ENCODE measurements at regions not wholly inside any gene's neighbourhood (a gene's known extent, or its start where the extent isn't known, plus 50 kb on each side); places are given as distances from the start of the nearest gene placed in this dataset.
"Not testable (repeated sequence)": the region's sequence is repeated elsewhere in the genome, so short reads cannot be mapped to it uniquely, and the experiment has no call there.

DNA sequence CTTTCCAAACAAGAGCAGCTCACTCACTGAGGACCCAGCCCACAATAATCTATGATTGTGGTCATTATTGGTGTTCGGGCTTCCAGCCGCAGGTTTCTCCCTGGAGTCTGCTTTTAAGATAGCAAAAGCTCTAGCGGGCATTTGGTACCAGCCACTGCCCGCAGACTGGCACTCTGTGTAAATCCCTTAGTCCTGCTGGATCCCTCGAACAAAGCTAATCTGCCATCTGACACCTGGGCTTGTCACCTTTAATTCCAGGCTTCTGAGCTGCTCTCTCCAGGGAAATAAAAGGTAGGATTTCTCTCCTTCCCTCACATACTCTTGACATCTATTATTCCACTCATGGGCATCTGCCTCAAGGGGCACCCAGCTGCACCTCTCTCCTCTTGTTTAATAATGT, 158.7 kb downstream of the PDCD6IP start:
- no peak for DNase-seq

DNA sequence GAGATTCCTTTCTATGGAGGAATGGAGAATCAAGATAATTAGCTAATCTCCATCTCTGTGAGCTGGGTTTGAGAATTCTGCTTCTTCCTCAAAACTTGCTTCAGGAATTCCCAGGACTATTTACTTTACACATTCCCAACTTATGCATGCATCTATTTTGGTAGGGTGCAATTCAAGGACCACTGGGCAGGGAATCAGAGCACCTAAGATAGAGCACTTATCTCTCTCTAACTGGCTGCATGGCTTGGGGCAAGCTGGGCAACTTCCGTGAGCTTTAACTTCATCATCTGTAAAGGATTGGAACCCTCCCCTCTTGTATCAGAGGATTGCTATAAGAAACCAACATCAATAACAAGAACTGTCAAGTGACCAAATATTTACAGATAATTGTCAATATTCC, 160.2 kb downstream of the PDCD6IP start:
- no peak for DNase-seq

- no peak for DNase-seq
Measured at GRCh38 chr3:33962396-33962795, 164.0 kb downstream of the PDCD6IP start.

DNA sequence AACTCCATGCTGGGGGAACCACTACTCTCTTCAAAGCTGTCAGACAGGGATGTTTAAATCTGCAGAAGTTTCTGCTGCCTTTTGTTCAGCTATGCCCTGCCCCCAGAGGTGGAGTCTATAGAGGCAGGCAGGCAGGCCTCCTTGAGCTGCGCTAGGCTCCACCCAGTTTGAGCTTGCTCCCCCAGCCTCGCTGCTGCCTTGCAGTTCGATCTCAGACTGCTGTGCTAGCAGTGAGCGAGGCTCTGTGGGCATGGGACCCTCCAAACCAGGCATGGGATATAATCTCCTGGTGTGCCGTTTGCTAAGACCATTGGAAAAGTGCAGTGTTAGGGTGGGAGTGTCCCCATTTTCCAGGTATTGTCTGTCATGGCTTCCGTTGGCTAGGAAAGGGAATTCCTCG, 171.8 kb downstream of the PDCD6IP start:
- DNase-seq: not testable (repeated sequence)

DNA sequence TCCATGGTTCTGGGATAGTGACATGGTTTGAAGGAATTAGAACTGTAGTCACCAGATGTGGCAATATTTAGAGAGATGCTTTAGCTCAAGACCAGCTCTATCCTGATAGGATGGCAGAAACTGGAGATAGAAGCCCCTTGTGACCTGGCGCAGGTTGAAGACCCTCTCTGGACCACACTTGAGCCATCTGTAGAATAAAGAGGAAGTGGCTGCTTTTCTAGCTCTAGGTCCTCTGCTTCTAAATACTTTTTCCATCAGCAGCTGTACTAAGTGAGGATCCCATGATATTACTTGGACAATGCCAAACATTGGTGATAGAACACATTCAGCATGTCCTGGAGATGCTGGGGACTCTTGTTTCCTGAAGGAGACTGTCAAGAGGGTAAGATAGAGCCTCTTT, 172.6 kb downstream of the PDCD6IP start:
- no peak for DNase-seq

GRCh38 chr3:33975463-33975862, 177.0 kb downstream of the PDCD6IP start:
- no peak for DNase-seq

- no peak for DNase-seq
Measured at GRCh38 chr3:33977227-33977626, 178.8 kb downstream of the PDCD6IP start.

- DNase-seq: no peak
Measured at GRCh38 chr3:33980252-33980651, 181.8 kb downstream of the PDCD6IP start.

- no peak for DNase-seq
Measured at GRCh38 chr3:33982269-33982798, 183.9 kb downstream of the PDCD6IP start.

DNA sequence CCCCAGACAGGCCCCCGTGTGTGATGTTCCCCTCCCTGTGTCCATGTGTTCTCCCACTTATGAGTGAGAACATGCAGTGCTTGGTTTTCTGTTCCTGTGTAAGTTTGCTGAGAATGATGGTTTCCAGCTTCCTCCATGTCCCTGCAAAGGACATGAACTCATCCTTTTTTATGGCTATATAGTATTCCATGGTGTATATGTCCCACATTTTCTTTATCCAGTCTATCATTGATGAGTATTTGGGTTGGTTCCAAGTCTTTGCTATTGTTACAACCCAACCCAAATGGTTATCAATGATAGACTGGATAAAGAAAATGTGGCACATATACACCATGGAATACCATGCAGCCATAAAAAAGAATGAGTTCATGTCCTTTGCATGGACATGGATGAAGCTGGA, 184.5 kb downstream of the PDCD6IP start:
- DNase-seq: not testable (repeated sequence)

GRCh38 chr3:33989229-33989628, 190.8 kb downstream of the PDCD6IP start:
- no peak for DNase-seq

DNA sequence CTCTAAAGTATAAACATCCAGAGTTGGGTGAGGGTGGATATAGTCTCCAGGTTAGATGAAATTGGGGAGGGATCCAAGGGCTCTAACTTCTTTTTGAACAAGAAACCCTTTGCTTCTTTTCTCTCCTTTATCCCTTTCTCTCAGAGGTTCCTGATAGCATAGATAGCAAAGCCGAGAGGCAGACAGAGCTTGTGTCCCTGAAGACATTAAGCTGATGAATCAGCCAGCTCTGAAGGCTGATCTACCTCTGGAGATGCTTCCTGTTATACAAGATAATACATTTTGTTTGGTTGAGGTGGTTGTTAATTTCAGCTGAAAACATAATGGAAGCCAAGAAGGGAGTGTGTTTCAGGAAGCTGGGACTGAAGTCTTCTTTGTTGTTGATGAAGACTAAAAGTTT, 193.2 kb downstream of the PDCD6IP start:
- DNase-seq: no peak

- DNase-seq: no peak
Measured at GRCh38 chr3:33993631-33994030, 195.2 kb downstream of the PDCD6IP start.

GRCh38 chr3:33994568-33994967, 196.1 kb downstream of the PDCD6IP start:
- no peak for DNase-seq

- no peak for DNase-seq
Measured at GRCh38 chr3:34000301-34000700, 201.9 kb downstream of the PDCD6IP start.

GRCh38 chr3:34001022-34001421, 202.6 kb downstream of the PDCD6IP start:
- DNase-seq: no peak

DNA sequence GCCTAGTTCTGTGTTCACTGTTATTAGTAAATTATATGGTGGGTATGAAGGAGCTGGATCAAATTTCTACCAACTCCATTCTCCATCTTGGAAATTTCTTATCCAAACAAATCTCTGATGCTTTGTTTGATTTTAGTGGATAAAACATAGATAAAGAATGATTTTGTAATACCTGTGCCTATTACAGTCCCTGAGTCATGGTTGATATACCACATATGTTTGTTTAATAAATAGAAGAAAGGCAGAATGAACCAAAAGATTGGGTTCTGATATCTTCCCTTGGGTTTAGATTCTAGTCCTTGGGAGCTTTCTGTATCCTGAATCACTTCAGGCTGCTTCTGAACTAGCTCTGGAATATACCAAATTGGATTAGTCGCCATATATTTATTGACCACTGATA, 203.6 kb downstream of the PDCD6IP start:
- no peak for DNase-seq

DNA sequence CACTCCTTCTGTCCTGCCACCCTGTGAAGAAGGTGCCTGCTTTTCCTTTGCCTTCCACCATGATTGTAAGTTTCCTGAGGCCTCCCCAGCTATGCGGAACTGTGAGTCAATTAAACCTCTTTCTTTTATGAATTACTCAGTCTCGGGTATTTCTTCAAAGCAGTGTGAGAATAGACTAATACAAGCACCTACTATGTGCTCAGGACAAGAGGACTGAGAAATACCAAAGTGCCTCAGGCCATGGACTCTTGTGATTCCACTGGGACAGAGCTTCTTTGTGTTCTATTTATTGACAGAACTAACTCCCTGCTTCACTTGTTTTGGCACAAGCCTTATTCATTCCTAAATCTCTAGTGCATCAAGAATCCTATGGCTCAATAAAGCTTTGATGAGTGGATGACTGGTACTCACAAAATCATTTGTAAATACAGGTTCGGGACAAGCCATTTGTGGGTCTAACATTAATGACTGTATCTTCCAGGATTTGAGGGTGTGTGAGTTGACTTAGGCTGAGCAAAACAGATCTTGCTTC, 204.2 kb downstream of the PDCD6IP start:
- no peak for DNase-seq

GRCh38 chr3:34005886-34006285, 207.5 kb downstream of the PDCD6IP start:
- no peak for DNase-seq

DNA sequence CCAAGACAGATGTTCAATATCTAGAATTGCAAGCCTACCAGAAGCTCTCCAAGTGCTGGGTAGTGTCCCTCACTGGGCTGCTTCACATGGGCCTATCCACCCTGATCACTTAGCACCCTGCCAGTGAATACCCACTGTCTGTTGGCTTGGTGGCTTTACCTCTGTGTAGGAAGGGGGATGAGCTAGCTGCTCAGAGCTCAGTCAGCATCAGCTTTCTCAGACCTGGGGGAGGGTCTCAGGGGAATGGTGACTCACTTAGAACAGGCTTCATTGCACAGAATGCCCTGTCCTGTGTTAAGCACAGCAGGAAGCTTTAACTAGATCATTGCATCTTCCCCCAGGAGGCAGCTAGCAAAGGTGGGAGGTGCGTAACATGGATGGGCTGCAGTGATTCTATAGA, 209.8 kb downstream of the PDCD6IP start:
- DNase-seq: no peak

- DNase-seq: no peak
Measured at GRCh38 chr3:34008836-34009809, 210.7 kb downstream of the PDCD6IP start.

- no peak for DNase-seq
Measured at GRCh38 chr3:34011171-34012101, 213.0 kb downstream of the PDCD6IP start.

GRCh38 chr3:34012102-34012461, 213.7 kb downstream of the PDCD6IP start:
- no peak for DNase-seq
